Sciatic nerve (tissue), 2 donors: ENCODE measurements at regions not wholly inside any gene's neighbourhood (a gene's known extent, or its start where the extent isn't known, plus 50 kb on each side); places are given as distances from the start of the nearest gene placed in this dataset.
"Not testable (repeated sequence)": the region's sequence is repeated elsewhere in the genome, so short reads cannot be mapped to it uniquely, and the experiment has no call there.

ENCODE experiments used
- ATAC-seq: fragments of 200-7000 bp; cut with Tn5 transposase; one replicate; pipeline ENCODE4 v1.9.1; 2020; ENCODE audit warnings: mild to moderate bottlenecking, moderate library complexity
- DNase-seq: peaks from one replicate; pipeline ENCODE4 v3.0.0-alpha.2; 2020; ENCODE audit warnings: low spot score
- intact Hi-C: fragments of 100-400 bp; cut with DNase I; formaldehyde crosslinking; loops from one replicate; pipeline ENCODE4 v1.14.2; 2022
- donor health status: DM: no; HTN: no; CAD: no.
- donor health status: DM: no; HTN: no; CAD: no.

GRCh38 chr4:77431546-77431945, 174.1 kb upstream of the CXCL13 start:
- DNase-seq, result no peak
- ATAC-seq, result no peak
- intact Hi-C loops, result no loop called here

DNA sequence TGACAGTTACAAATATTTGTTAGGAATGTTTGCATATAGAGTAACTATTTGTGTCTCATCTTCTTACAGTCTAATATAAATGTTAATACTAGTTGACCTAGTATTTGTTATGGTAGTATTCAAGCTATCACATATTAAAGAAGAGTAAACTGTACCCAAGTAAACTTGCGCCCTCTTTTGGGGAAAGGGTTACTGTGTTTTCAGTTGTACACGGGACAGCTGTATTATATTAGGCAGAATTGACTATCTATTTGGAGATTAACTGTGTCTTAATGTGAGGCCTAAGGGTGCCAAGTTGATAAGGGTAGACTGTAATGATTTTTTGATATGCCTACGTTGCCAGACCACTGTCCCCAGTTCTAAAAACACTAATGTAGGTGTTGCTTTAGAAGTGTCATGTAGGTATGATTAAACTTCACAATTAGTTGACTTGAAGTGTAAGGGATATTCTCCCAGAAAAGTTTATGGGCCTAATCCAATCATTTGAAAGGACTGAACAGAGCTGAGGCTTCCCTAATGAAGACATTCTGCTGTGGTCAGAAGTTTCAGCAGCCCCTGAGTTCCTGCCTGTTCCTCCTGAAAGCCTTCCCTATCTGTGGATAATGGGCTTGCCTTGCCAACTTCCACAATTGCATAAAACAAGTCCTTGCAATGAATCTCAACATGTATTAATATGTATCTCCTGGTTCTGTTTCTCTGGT, 172.8 kb upstream of the CXCL13 start:
- no peak for ATAC-seq
- no peak for DNase-seq
- intact Hi-C loops, result no loop called here

DNA sequence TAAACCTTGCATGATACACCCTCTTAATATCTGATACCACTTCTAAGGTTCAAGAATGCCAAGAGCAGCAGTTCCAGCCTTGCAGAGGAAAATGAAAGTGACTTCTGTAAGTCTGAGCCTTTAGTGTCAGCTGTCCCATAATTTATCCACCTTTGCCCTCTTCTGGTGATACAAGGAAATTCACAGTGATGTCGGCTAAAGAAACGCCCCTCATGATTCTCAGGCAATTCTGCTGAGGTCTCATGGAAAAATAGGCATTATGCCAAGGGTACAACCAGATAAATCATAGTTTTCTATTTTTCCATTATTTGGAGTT, 172.2 kb upstream of the CXCL13 start:
- DNase-seq, result no peak
- intact Hi-C loops, result no loop called here
- peak; percentile 72 for ATAC-seq

- ATAC-seq (peak; percentile 63), DNase-seq (peak; percentile 63)
- intact Hi-C loops, result no loop called here
These were observed 171.1 kb upstream of the CXCL13 start for GRCh38 chr4:77434299-77435092.

DNA sequence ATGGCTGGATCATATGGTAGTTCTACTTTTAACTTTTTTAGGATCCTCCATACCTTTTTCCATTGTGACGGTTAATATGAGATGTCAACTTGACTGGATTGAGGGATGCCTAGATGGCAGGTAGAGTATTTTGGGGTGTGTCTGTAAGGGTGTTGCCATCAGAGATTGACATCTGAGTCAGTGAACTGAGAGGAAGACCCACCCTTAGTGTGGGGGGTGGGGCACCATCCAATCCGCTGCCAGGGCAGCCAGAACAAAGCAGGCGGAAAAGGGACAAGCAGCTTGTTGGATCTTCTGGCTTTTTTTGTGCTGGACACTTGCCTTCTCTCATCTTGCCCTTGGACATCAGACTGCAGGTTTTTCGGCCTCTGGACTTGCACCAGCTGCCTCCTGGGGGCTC, 168.5 kb upstream of the CXCL13 start:
- ATAC-seq (no peak), DNase-seq (no peak)
- intact Hi-C loops, result no loop called here

- intact Hi-C loops, result no loop called here
- ATAC-seq, result no peak
- DNase-seq, result no peak
These were observed 167.1 kb upstream of the CXCL13 start for GRCh38 chr4:77438549-77438948.

GRCh38 chr4:77443941-77444340, 161.7 kb upstream of the CXCL13 start:
- DNase-seq (no peak), ATAC-seq (peak; percentile 59)
- intact Hi-C loops, result no loop called here

GRCh38 chr4:77445823-77446222, 159.8 kb upstream of the CXCL13 start:
- no peak for ATAC-seq
- intact Hi-C loops, result no loop called here
- DNase-seq, result no peak

GRCh38 chr4:77446601-77447000, 159.0 kb upstream of the CXCL13 start:
- ATAC-seq, result no peak

GRCh38 chr4:77449171-77449570, 156.4 kb upstream of the CXCL13 start:
- intact Hi-C loops, result no loop called here
- no peak for DNase-seq
- no peak for ATAC-seq

More at GRCh38 chr4:77446601-77447000, 159.0 kb upstream of the CXCL13 start:
- DNase-seq, result no peak
- intact Hi-C loops, result no loop called here

- DNase-seq, result no peak
- ATAC-seq, result no peak
- intact Hi-C loops, result no loop called here
These were observed 155.6 kb upstream of the CXCL13 start for GRCh38 chr4:77450006-77450405.

DNA sequence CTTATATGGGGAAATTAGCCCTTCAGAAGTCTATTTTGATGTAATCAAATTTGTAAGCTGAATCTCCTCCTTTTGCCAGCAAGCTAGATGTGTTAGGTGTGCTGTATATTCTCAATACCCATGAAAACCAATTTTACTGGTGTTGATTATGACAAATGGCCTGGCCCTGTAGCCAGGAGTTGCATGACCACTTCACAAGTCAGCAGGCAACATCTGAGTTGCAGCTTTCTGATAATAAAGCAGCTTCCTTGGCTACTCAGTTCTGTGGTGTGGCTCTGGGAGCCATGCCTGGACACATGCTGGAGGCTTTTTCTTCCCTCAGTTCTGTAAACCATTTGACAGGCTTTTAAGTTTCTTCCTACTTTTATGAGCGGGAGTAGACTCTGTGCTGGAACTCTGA, 154.1 kb upstream of the CXCL13 start:
- no peak for ATAC-seq
- DNase-seq, result no peak
- intact Hi-C loops, result no loop called here

- not testable (repeated sequence) for ATAC-seq, DNase-seq
These were observed 153.5 kb upstream of the CXCL13 start for GRCh38 chr4:77452117-77452516.

DNA sequence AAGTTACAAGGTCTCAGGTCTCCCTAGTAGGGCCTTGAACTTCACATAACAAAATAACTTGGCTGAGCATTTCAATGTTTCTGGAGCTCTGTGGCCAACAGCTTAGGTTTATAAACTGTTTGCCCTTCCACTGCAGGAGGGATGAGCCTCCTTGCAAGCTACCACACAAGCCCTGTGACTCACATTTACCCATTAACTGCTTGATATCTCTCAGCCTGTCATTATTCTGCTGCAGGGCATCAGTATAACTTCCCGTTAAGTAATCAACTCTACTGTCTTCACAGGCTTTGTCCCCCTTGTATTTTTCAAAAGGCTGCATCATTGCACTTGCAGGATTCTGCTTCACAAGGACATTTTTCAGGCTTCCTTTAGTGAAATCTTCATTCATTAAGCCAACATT, 151.7 kb upstream of the CXCL13 start:
- no peak for ATAC-seq
- no peak for DNase-seq
- intact Hi-C loops, result no loop called here

More at GRCh38 chr4:77452117-77452516, 153.5 kb upstream of the CXCL13 start:
- intact Hi-C loops, result not testable (repeated sequence)

GRCh38 chr4:77454858-77455257, 150.8 kb upstream of the CXCL13 start:
- ATAC-seq (no peak), DNase-seq (no peak)
- intact Hi-C loops, result no loop called here

GRCh38 chr4:77464100-77464499, 141.5 kb upstream of the CXCL13 start:
- intact Hi-C loops, DNase-seq, ATAC-seq: not testable (repeated sequence)

DNA sequence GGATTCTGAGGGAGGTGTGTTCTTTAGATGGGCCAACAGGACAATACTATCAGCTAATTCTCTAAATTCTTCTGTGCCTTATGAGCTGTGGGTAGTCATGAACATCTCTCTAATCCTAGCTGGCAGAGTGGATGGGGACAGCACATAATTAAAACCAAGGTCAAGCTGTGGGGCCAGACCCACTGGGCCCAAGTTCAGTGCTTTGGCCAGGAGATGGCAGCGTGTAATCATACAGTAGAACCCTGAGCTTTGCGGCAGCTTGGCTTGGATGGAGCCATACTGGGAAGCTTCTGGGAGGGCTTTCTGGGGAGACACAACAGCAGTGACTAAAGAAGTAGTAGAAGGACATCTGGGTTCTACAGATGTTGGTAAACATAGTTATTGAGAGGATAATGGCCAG, 140.3 kb upstream of the CXCL13 start:
- no peak for ATAC-seq

GRCh38 chr4:77466430-77466829, 139.2 kb upstream of the CXCL13 start:
- DNase-seq, result no peak
- no peak for ATAC-seq
- intact Hi-C loops, result no loop called here

More for the DNA sequence above, 140.3 kb upstream of the CXCL13 start:
- intact Hi-C loops, result no loop called here
- no peak for DNase-seq

GRCh38 chr4:77471821-77472495, 133.7 kb upstream of the CXCL13 start:
- intact Hi-C loops, result no loop called here
- ATAC-seq (no peak), DNase-seq (no peak)

DNA sequence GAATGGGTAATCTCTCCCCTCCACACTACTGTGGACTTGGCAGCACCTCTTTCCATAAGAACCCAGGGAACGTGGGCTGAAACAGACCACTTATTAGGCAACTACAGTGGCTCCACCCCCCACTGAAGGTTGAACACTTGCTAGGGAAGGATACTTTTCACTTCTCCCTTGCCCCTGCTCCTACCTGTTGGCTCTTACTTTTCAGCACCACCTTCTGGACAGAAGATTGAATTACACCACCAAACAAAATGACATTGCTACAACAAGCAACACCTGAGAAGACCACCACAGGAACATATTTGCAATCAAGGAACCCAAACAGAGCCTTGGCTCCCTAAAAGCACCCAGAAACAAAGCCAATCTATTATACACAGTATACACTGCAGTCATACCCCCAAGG, 132.1 kb upstream of the CXCL13 start:
- intact Hi-C loops, result no loop called here

More for the DNA sequence above, 132.1 kb upstream of the CXCL13 start:
- ATAC-seq (no peak), DNase-seq (no peak)
